Trophoblast cell (in vitro differentiated cells and primary cell): ENCODE measurements at regions not wholly inside any gene's neighbourhood (a gene's known extent, or its start where the extent isn't known, plus 50 kb on each side); places are given as distances from the start of the nearest gene placed in this dataset.

ENCODE experiments used
- DNase-seq, 2 donors: peaks; one replicate each; pipeline ENCODE4 v3.0.0-alpha.2; 2016
- H2AFZ ChIP-seq: 2 replicates; pipeline ENCODE4 v1.6.1; 2013; ENCODE audit warnings: low read length, moderate library complexity, mild to moderate bottlenecking; ENCODE audit not compliant: insufficient read depth, poor library complexity
- H2AK5ac ChIP-seq: 2 replicates; pipeline ENCODE4 v1.6.1; 2013; ENCODE audit warnings: mild to moderate bottlenecking, low read length
- H2BK120ac ChIP-seq: 2 replicates; pipeline ENCODE4 v1.6.1; 2013; ENCODE audit warnings: low read length, mild to moderate bottlenecking, moderate library complexity; ENCODE audit not compliant: insufficient read depth, poor library complexity
- H2BK12ac ChIP-seq: 2 replicates; pipeline ENCODE4 v1.6.1; 2013; ENCODE audit warnings: mild to moderate bottlenecking, low read length, moderate library complexity
- H2BK5ac ChIP-seq: 2 replicates; pipeline ENCODE4 v1.6.1; 2013; ENCODE audit warnings: low read length, low read depth, moderate library complexity, mild to moderate bottlenecking; ENCODE audit not compliant: poor library complexity
- H3K14ac ChIP-seq: 2 replicates; pipeline ENCODE4 v1.6.1; 2013; ENCODE audit warnings: mild to moderate bottlenecking, low read length
- H3K18ac ChIP-seq: 2 replicates; pipeline ENCODE4 v1.6.1; 2013; ENCODE audit warnings: mild to moderate bottlenecking, low read length
- H3K23ac ChIP-seq: 2 replicates; pipeline ENCODE4 v1.6.1; 2013; ENCODE audit warnings: low read length
- H3K27ac ChIP-seq: 2 replicates; pipeline ENCODE4 v1.5.1; 2013; ENCODE audit warnings: low read depth, mild to moderate bottlenecking, inconsistent platforms, low read length, moderate library complexity
- H3K27me3 ChIP-seq: 2 replicates; pipeline ENCODE4 v1.6.1; 2013; ENCODE audit warnings: inconsistent platforms, mild to moderate bottlenecking, low read length, moderate library complexity; ENCODE audit not compliant: insufficient read depth
- H3K36me3 ChIP-seq, 2 experiments: 1 replicate in 1 of 2; 2 replicates in 1 of 2; pipeline ENCODE4 v1.6.1; 2013; ENCODE audit warnings: low read length in 2 of 2, mild to moderate bottlenecking in 2 of 2, moderate library complexity in 1 of 2; ENCODE audit not compliant: insufficient read depth in 2 of 2, control insufficient read depth in 1 of 2
- H3K4ac ChIP-seq: 2 replicates; pipeline ENCODE4 v1.6.1; 2013; ENCODE audit warnings: low read depth, mild to moderate bottlenecking, low read length, moderate library complexity
- H3K4me1 ChIP-seq, 2 experiments: 1 replicate in 1 of 2; 2 replicates in 1 of 2; pipeline ENCODE4 v1.6.1; 2013; ENCODE audit warnings: low read length in 2 of 2, mild to moderate bottlenecking in 2 of 2, moderate library complexity in 1 of 2; ENCODE audit not compliant: insufficient read depth in 2 of 2, control insufficient read depth in 1 of 2
- H3K4me2 ChIP-seq: 2 replicates; pipeline ENCODE4 v1.6.1; 2013; ENCODE audit warnings: inconsistent platforms, mild to moderate bottlenecking, low read length, moderate library complexity
- H3K4me3 ChIP-seq: 2 replicates; pipeline ENCODE4 v1.5.1; 2013; ENCODE audit warnings: mild to moderate bottlenecking, low read depth, low read length, inconsistent platforms
- H3K79me1 ChIP-seq: one replicate; pipeline ENCODE4 v1.6.1; 2013; ENCODE audit warnings: low read length
- H3K79me2 ChIP-seq: 2 replicates; pipeline ENCODE4 v1.6.1; 2013; ENCODE audit warnings: low read length, mild to moderate bottlenecking; ENCODE audit not compliant: control insufficient read depth, insufficient read depth, poor library complexity
- H3K9ac ChIP-seq: 2 replicates; pipeline ENCODE4 v1.6.1; 2013; ENCODE audit warnings: mild to moderate bottlenecking, low read length
- H3K9me3 ChIP-seq: 2 replicates; pipeline ENCODE4 v1.6.1; 2013; ENCODE audit warnings: low read depth, mild to moderate bottlenecking, control low read depth, inconsistent platforms, low read length; ENCODE audit not compliant: insufficient read depth
- H4K12ac ChIP-seq: 2 replicates; pipeline ENCODE4 v1.6.1; 2013; ENCODE audit warnings: low read depth, mild to moderate bottlenecking, low read length, moderate library complexity
- H4K8ac ChIP-seq: 2 replicates; pipeline ENCODE4 v1.6.1; 2013; ENCODE audit warnings: low read depth, mild to moderate bottlenecking, low read length, moderate library complexity
- H4K91ac ChIP-seq: one replicate; pipeline ENCODE4 v1.6.1; 2013; ENCODE audit warnings: low read depth, mild to moderate bottlenecking, low read length, moderate library complexity
- WGBS: extraction: QIAGEN DNeasy Blood & Tissue Kit; methylation state at CpG from one replicate; pipeline ENCODE4 v1.1.7; 2013; ENCODE audit warnings: missing lambda C conversion rate; ENCODE audit not compliant: insufficient read length, insufficient coverage; ENCODE audit errors: extremely low coverage; 5-methylcytosine and 5-hydroxymethylcytosine counted together

DNA sequence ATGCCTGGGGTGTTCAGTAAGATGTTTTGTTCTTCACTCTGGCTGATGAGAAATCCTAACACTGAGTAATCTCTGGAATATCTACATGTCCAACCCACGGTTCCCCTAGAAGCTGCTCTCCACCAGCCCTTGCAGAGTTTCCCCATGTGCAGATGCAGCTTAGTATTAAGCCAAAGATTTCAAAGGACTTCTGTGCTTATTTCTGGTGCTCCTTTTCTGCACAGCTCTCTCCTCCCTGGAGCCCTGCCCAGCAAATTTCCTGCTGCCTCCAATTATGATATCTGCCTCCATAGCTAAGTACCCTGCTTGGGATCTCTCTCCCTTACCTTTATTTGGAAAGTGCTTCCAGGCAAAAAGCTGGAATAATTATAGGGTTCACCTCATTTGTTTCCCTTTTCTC lies 949.3 kb downstream of the BCL11A start:
- no peak overlapping the region for H3K23ac ChIP-seq
- H3K27ac ChIP-seq: no peak overlapping the region
- H2BK120ac ChIP-seq: no peak overlapping the region
- H3K79me2 ChIP-seq: no peaks in the 10 kb centered on the region
- H2BK12ac ChIP-seq: no peak overlapping the region
- H3K4ac ChIP-seq: no peak overlapping the region
- H2AFZ ChIP-seq: no peak overlapping the region
- H3K9ac ChIP-seq: no peak overlapping the region
- no peaks in the 10 kb centered on the region for H3K36me3 ChIP-seq
- peaks cover 4% of the 10 kb centered on the region for H3K9me3 ChIP-seq
- no peaks in the 10 kb centered on the region for H3K79me1 ChIP-seq
- no peak overlapping the region for H3K4me3 ChIP-seq
- no peak overlapping the region for H3K4me2 ChIP-seq
- no peak overlapping the region for H4K91ac ChIP-seq
- H4K12ac ChIP-seq: no peak overlapping the region
- DNase-seq: no peak
- H3K27me3 ChIP-seq: no peaks in the 10 kb centered on the region
- H3K14ac ChIP-seq: no peak overlapping the region
- WGBS: no CpG with 5 or more reads among the region's 1 CpG
- H4K8ac ChIP-seq: no peak overlapping the region
- H3K4me1 ChIP-seq: no peaks in the 10 kb centered on the region
- H2BK5ac ChIP-seq: no peak overlapping the region
- H3K18ac ChIP-seq: no peak overlapping the region
- H2AK5ac ChIP-seq: no peak overlapping the region

DNA sequence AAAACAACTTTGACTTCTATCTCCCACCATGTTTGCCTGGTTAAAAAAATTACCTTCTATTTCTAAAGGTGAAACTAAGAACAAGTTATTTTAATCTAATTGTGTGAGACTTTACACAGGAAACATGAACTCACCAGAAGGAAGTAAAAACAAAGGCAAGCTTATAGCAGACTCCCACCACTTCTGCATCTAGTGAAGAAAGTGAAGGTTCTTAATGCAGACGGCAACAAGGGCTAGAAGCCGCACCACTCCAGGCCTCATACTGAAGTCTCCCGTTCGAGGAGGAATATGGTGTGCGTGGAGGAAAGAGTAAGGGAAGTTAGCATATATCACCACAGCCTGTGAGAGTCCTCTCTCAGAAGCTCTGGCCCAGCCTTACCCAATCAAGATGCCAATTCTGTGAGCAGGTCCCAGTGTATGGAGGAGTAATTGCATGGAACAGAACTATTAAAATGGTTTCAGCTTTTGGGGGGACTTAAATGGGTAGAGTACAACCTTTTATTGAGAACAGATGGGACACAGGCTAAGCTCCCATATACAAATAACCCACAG lies 958.7 kb downstream of the BCL11A start:
- Histone ChIP-seq H3K23ac (no peak overlapping the region), H4K8ac (no peak overlapping the region), H3K27me3 (no peaks in the 10 kb centered on the region), H3K79me1 (peaks cover 4% of the 10 kb centered on the region), H3K36me3 (no peaks in the 10 kb centered on the region), H3K18ac (no peak overlapping the region), H3K4ac (no peak overlapping the region), H2BK120ac (no peak overlapping the region), H2BK5ac (no peak overlapping the region), H4K12ac (no peak overlapping the region), H4K91ac (peak overlapping the region; percentile 66), H2AK5ac (no peak overlapping the region), H3K4me3 (no peak overlapping the region), H3K9ac (no peak overlapping the region), H3K9me3 (no peaks in the 10 kb centered on the region), H3K4me2 (no peak overlapping the region), H3K79me2 (no peaks in the 10 kb centered on the region), H3K27ac (no peak overlapping the region), H3K14ac (no peak overlapping the region), H2AFZ (no peak overlapping the region), H2BK12ac (no peak overlapping the region), H3K4me1 (no peaks in the 10 kb centered on the region)
- DNase-seq: no peak
- no CpG with 5 or more reads among the region's 5 CpGs for WGBS

- H2BK120ac ChIP-seq: peak overlapping the region; percentile 72
- H3K36me3 ChIP-seq: no peaks in the 10 kb centered on the region
- H2BK12ac ChIP-seq: no peak overlapping the region
- H3K4me3 ChIP-seq: no peak overlapping the region
- no peak overlapping the region for H3K23ac ChIP-seq
- no peak overlapping the region for H3K4ac ChIP-seq
- H3K27ac ChIP-seq: peak overlapping the region; percentile 65
- no peaks in the 10 kb centered on the region for H3K79me2 ChIP-seq
- no peak overlapping the region for H3K18ac ChIP-seq
- peaks cover 4 to 8% of the 10 kb centered on the region in 2 experiments for H3K4me1 ChIP-seq
- H3K4me2 ChIP-seq: no peak overlapping the region
- H4K91ac ChIP-seq: no peak overlapping the region
- H3K9me3 ChIP-seq: no peaks in the 10 kb centered on the region
- H2AK5ac ChIP-seq: no peak overlapping the region
- no peak overlapping the region for H4K8ac ChIP-seq
- H2BK5ac ChIP-seq: peak overlapping the region; percentile 49
- H3K9ac ChIP-seq: no peak overlapping the region
- H2AFZ ChIP-seq: no peak overlapping the region
- peaks cover 7% of the 10 kb centered on the region for H3K79me1 ChIP-seq
- H4K12ac ChIP-seq: no peak overlapping the region
- DNase-seq: no peak
- no peak overlapping the region for H3K14ac ChIP-seq
- no peaks in the 10 kb centered on the region for H3K27me3 ChIP-seq
Measured at GRCh38 chr2:59590798-59591197, 962.7 kb downstream of the BCL11A start.

GRCh38 chr2:59589881-59590280 lies 963.6 kb downstream of the BCL11A start:
- Histone ChIP-seq H3K27ac (peak overlapping the region; percentile 54), H4K12ac (no peak overlapping the region), H3K4me1 (peaks cover 4 to 10% of the 10 kb centered on the region in 2 experiments), H3K18ac (no peak overlapping the region), H3K27me3 (no peaks in the 10 kb centered on the region), H3K36me3 (no peaks in the 10 kb centered on the region), H3K4me2 (no peak overlapping the region), H2BK120ac (no peak overlapping the region), H3K9me3 (no peaks in the 10 kb centered on the region), H3K79me2 (no peaks in the 10 kb centered on the region), H3K14ac (no peak overlapping the region), H3K23ac (no peak overlapping the region), H3K4ac (no peak overlapping the region), H2AFZ (no peak overlapping the region), H3K79me1 (peaks cover 7% of the 10 kb centered on the region), H2BK12ac (no peak overlapping the region), H4K91ac (no peak overlapping the region), H4K8ac (no peak overlapping the region), H3K9ac (no peak overlapping the region), H2AK5ac (no peak overlapping the region), H3K4me3 (no peak overlapping the region), H2BK5ac (no peak overlapping the region)
- DNase-seq: no peak
- no CpG with 5 or more reads among the region's 4 CpGs for WGBS
